ENCODE measurements at regions not wholly inside any gene's neighbourhood (a gene's known extent, or its start where the extent isn't known, plus 50 kb on each side); places are given as distances from the start of the nearest gene placed in this dataset.

GRCh38 chr2:236667526-236667925, 97.9 kb downstream of the ACKR3 start:
- H3K4me3 ChIP-seq (ENCODE audit: low read length), result no peak overlapping the region
- no peak overlapping the region for H2AFZ ChIP-seq (ENCODE audit: low read depth, low read length)
- H3K36me3 ChIP-seq (ENCODE audit: insufficient read depth, low read length), result no peaks in the 10 kb centered on the region

GRCh38 chr2:236668531-236668969, 98.9 kb downstream of the ACKR3 start:
- Histone ChIP-seq H3K9me2 (ENCODE audit: insufficient read depth, low read length) (no peaks in the 10 kb centered on the region), H3K27ac (ENCODE audit: low read length) (no peak overlapping the region), H4K20me1 (ENCODE audit: insufficient read depth) (no peaks in the 10 kb centered on the region), H3K36me3 (ENCODE audit: insufficient read depth, low read length) (no peaks in the 10 kb centered on the region), H3K9ac (ENCODE audit: low read length) (no peak overlapping the region), H3K9me3 (ENCODE audit: low read length) (peaks cover 2% of the 10 kb centered on the region), H3K27me3 (ENCODE audit: insufficient read depth, low read depth, low read length) (no peaks in the 10 kb centered on the region), H2AFZ (ENCODE audit: low read depth, low read length) (no peak overlapping the region), H3F3A (ENCODE audit: insufficient read depth, low read length, poor library complexity, severe bottlenecking) (no peaks in the 10 kb centered on the region), H3K4me3 (ENCODE audit: low read length) (no peak overlapping the region), H3K4me2 (ENCODE audit: low read length) (no peak overlapping the region), H3K79me2 (replicated peaks; ENCODE audit: insufficient read depth, low read length) (no peaks in the 10 kb centered on the region)
- TF ChIP-seq CTCF (IDR thresholded peaks at IDR 0.05; ENCODE audit: poor library complexity, severe bottlenecking) (no peak), POLR2AphosphoS5 (IDR thresholded peaks at IDR 0.05) (no peak), TAF1 (IDR thresholded peaks at IDR 0.05; ENCODE audit: low read depth) (no peak), SMC3 (conservative IDR thresholded peaks at IDR 0.05; ENCODE audit: poor library complexity) (no peak), MXI1 (conservative IDR thresholded peaks at IDR 0.05; ENCODE audit: poor library complexity, severe bottlenecking) (no peak), EP300 (conservative IDR thresholded peaks at IDR 0.05; ENCODE audit: poor library complexity, severe bottlenecking) (no peak), RAD21 (conservative IDR thresholded peaks at IDR 0.05) (no peak), EZH2 (IDR thresholded peaks at IDR 0.05; ENCODE audit: borderline replicate concordance, insufficient read depth, low read length, poor library complexity, severe bottlenecking) (no peak), REST (IDR thresholded peaks at IDR 0.05; ENCODE audit: borderline replicate concordance) (no peak)

More at GRCh38 chr2:236667526-236667925, 97.9 kb downstream of the ACKR3 start:
- no peaks in the 10 kb centered on the region for H3F3A ChIP-seq (ENCODE audit: insufficient read depth, low read length, poor library complexity, severe bottlenecking)
- H3K9ac ChIP-seq (ENCODE audit: low read length), result no peak overlapping the region
- H4K20me1 ChIP-seq (ENCODE audit: insufficient read depth), result no peaks in the 10 kb centered on the region
- H3K4me2 ChIP-seq (ENCODE audit: low read length), result no peak overlapping the region
- no peaks in the 10 kb centered on the region for H3K27me3 ChIP-seq (ENCODE audit: insufficient read depth, low read depth, low read length)
- TF ChIP-seq REST (IDR thresholded peaks at IDR 0.05; ENCODE audit: borderline replicate concordance), result no peak
- TF ChIP-seq EZH2 (IDR thresholded peaks at IDR 0.05; ENCODE audit: borderline replicate concordance, insufficient read depth, low read length, poor library complexity, severe bottlenecking), result no peak
- TF ChIP-seq POLR2AphosphoS5 (IDR thresholded peaks at IDR 0.05), result no peak
- no peak for TF ChIP-seq EP300 (conservative IDR thresholded peaks at IDR 0.05; ENCODE audit: poor library complexity, severe bottlenecking)
- H3K9me3 ChIP-seq (ENCODE audit: low read length), result no peaks in the 10 kb centered on the region
- no peaks in the 10 kb centered on the region for H3K9me2 ChIP-seq (ENCODE audit: insufficient read depth, low read length)
- H3K27ac ChIP-seq (ENCODE audit: low read length), result no peak overlapping the region
- no peaks in the 10 kb centered on the region for H3K79me2 ChIP-seq (replicated peaks; ENCODE audit: insufficient read depth, low read length)

Data from neural cell (in vitro differentiated cells).